ENCODE measurements at regions not wholly inside any gene's neighbourhood (a gene's known extent, or its start where the extent isn't known, plus 50 kb on each side); places are given as distances from the start of the nearest gene placed in this dataset.

GRCh38 chr7:21020667-21021066 lies 234.0 kb upstream of the SP8 start:
- TF ChIP-seq CTCF (conservative IDR thresholded peaks at IDR 0.05; ENCODE audit: low read length) (no peak), EZH2phosphoT487 (IDR thresholded peaks at IDR 0.05; ENCODE audit: borderline replicate concordance) (no peak)
